Activated naive CD4-positive, alpha-beta T cell treated with anti-CD3 and anti-CD28 coated beads for 36 hours (primary cell): ENCODE measurements at regions not wholly inside any gene's neighbourhood (a gene's known extent, or its start where the extent isn't known, plus 50 kb on each side); places are given as distances from the start of the nearest gene placed in this dataset.

Source experiments
- CTCF ChIA-PET: fragments of 350-600 bp; sonication (Branson Sonifier 250); formaldehyde crosslinking; loops from one replicate; lab custom pipeline; 2021; ENCODE audit warnings: antibody characterized with exemption; lab: Charles Lee
- DNase-seq: peaks from one replicate; pipeline ENCODE4 v3.0.0-alpha.2; 2020
- H3K27ac Mint-ChIP-seq: one replicate; pipeline ENCODE4 v1.8.0; 2021; ENCODE audit warnings: mild to moderate bottlenecking, mixed read lengths
- H3K27me3 Mint-ChIP-seq: one replicate; pipeline ENCODE4 v1.8.0; 2021; ENCODE audit warnings: low read depth, mixed read lengths
- H3K36me3 Mint-ChIP-seq: one replicate; pipeline ENCODE4 v1.8.0; 2021; ENCODE audit warnings: low read depth, mixed read lengths
- H3K4me1 Mint-ChIP-seq: one replicate; pipeline ENCODE4 v1.8.0; 2021; ENCODE audit warnings: low read depth, mixed read lengths
- H3K4me3 Mint-ChIP-seq: one replicate; pipeline ENCODE4 v1.8.0; 2021; ENCODE audit warnings: mild to moderate bottlenecking, moderate library complexity, mixed read lengths
- H3K9me3 Mint-ChIP-seq: one replicate; pipeline ENCODE4 v1.8.0; 2021; ENCODE audit warnings: mixed read lengths
- intact Hi-C: fragments of 100-400 bp; cut with micrococcal nuclease; formaldehyde crosslinking; loops from one replicate; pipeline ENCODE4 v1.15.1; 2023

DNA sequence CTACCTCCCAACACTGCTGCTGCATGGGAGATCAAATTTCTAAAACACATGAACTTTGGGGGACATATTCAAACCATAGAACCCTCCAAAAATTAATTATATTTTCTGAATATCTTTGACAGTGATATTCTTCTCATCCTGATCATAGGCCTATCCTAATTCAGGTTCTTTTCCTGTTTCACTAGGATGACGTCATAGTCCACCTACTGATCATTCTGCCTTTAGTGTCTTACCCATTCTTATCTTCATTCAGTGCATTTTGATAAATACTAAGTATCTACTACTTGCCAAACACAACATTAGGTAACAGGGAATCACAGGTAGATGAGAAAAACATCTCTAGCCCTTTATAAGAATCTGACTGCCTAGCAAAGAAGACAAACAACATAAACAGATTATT is 179.1 kb upstream of the PRLR start:
- no peak for DNase-seq
- Mint-ChIP-seq H3K9me3 (peaks cover 4% of the 10 kb centered on the region), H3K36me3 (no peaks in the 10 kb centered on the region), H3K4me3 (no peak overlapping the region), H3K27ac (no peak overlapping the region), H3K4me1 (no peaks in the 10 kb centered on the region), H3K27me3 (no peaks in the 10 kb centered on the region)
- CTCF ChIA-PET = no interaction called here
- intact Hi-C loops = no loop called here

DNA sequence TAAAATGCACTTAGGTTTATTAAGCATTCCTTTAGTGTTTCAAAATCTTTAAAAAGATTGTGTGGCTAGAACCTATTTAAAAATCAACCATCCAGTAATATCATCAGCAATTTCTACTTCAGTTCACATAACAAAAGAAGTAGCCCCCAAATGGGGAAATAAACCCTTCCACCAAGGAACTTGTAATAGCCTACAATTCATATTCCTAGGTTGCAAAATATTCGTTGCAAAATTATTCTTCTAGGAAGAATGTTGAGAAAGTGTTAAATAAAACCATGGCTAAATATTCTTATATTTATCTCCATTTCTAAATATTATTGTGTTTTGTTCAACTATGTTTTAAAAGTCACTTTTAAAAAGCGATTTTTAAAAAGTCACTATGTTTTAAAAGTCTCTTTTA is 177.9 kb upstream of the PRLR start:
- Mint-ChIP-seq H3K4me3 (no peak overlapping the region), H3K27ac (no peak overlapping the region), H3K27me3 (no peaks in the 10 kb centered on the region), H3K9me3 (peaks cover 4% of the 10 kb centered on the region), H3K36me3 (no peaks in the 10 kb centered on the region), H3K4me1 (no peaks in the 10 kb centered on the region)
- intact Hi-C loops = no loop called here
- DNase-seq = no peak
- CTCF ChIA-PET = interaction anchor here (0.6 kb wide), 1 partner anchor 25 kb away, joined by 5 read pairs; no protein-coding TSS in a partner anchor

DNA sequence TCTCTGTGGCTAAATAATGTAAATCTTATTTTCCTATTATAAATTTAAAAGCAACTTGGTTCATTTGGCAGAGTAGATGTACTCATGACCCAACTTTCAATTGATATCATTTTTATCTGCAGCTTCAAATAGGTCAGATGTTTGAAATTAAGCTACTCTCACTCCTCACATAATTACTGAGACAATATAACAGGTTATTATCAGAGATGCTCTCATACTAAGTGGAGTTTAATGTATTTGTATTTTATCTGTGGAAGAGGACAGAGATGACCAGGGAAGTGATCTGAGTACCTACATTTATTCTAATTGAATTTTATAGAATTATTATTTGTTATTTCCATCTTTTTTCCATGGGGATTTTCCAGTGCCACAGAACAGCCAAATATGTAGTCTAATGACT is 177.4 kb upstream of the PRLR start:
- Mint-ChIP-seq H3K27ac (no peak overlapping the region), H3K4me1 (no peaks in the 10 kb centered on the region), H3K9me3 (peaks cover 2% of the 10 kb centered on the region), H3K4me3 (no peak overlapping the region), H3K36me3 (no peaks in the 10 kb centered on the region), H3K27me3 (no peaks in the 10 kb centered on the region)
- intact Hi-C loops = no loop called here
- CTCF ChIA-PET = no interaction called here
- no peak for DNase-seq

DNA sequence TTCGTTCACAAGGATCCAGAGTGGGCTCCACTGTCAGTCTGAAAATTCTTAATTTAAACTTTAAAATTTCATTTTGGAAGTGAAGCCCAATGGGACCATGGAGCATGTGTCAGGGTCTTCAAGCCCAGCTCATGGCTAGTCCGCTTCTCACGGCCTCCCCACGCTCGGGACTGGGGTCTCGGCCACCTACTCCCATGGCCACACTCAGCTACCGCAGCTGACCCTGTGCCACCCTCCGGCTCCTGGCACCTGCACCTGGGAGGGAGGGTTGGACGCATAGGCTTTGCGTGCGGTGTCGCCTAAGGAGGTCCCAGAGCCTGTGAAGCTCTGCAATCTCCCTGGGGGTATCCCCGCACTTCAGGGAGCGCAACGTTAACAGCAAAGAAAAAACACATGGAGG is 175.7 kb upstream of the PRLR start:
- intact Hi-C loops = no loop called here
- Mint-ChIP-seq H3K4me1 (no peaks in the 10 kb centered on the region), H3K27ac (no peak overlapping the region), H3K27me3 (no peaks in the 10 kb centered on the region), H3K4me3 (no peak overlapping the region), H3K36me3 (no peaks in the 10 kb centered on the region), H3K9me3 (peaks cover 2% of the 10 kb centered on the region)
- no peak for DNase-seq
- CTCF ChIA-PET = no interaction called here

DNA sequence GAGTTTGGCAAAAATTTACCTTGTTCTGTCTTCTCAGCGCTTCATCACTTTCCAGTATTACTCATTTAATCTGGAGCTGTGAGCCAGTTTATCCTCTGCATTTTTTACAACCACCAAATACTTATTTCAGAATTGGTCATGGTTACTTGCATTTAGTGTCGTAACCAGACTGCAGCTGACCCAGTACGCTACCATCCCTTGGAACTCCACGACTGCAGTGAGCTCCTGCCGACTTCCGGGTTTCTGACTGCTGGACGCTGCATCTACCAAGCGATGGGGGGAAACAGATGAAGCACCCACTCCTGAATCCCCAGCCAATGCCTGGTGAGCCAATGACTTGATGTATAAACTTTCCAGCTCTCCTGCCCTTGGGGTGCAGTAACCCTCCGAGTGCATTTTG is 174.4 kb upstream of the PRLR start:
- Mint-ChIP-seq H3K9me3 (peaks cover 4% of the 10 kb centered on the region), H3K4me3 (no peak overlapping the region), H3K27ac (no peak overlapping the region), H3K36me3 (no peaks in the 10 kb centered on the region), H3K27me3 (no peaks in the 10 kb centered on the region), H3K4me1 (no peaks in the 10 kb centered on the region)
- CTCF ChIA-PET = no interaction called here
- intact Hi-C loops = no loop called here
- DNase-seq = no peak

DNA sequence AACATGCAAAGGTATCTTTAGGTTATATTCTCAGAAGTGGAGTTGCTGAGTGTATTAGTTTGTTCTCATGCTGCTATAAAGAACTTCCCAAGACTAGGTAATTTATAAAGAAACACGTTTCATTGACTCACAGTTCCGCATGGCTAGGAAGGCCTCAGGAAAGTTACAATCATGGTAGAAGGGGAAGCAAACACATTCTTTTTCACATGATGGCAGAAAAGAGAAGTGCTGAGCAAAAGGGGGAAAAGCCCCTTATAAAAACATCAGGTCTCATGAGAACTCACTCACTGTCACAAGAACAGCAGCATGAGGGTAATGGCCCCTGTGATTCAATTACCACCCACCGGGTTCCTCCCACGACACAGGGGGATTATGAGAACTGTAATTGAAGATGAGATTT is 163.6 kb upstream of the PRLR start:
- no peaks in the 10 kb centered on the region for H3K36me3 Mint-ChIP-seq
- peaks cover 8% of the 10 kb centered on the region for H3K9me3 Mint-ChIP-seq
- no peak overlapping the region for H3K27ac Mint-ChIP-seq
- peaks cover 6% of the 10 kb centered on the region for H3K27me3 Mint-ChIP-seq
- intact Hi-C loops = no loop called here
- no peaks in the 10 kb centered on the region for H3K4me1 Mint-ChIP-seq
- CTCF ChIA-PET = no interaction called here
- H3K4me3 Mint-ChIP-seq = no peak overlapping the region
- DNase-seq = no peak

DNA sequence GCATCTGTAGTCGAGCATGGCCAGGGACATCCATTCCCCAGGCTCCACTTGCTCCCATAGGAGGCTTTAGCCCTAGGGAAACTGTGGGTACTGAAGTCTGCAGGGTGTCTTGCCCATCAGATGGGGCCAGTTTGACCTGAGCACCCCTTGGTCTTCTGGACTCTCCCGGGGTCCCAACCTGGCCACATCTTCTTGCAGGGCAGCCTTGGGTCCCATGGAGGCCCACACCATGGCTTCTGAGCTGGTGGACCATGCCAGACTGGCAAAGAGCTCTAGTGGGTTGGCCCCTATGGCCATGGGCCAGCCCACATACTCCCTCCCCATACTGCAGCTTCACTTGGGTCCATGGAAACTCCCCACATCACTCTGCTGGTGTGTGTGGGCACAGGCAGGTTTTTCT is 154.4 kb upstream of the PRLR start:
- H3K36me3 Mint-ChIP-seq = no peaks in the 10 kb centered on the region
- CTCF ChIA-PET = no interaction called here
- H3K4me3 Mint-ChIP-seq = no peak overlapping the region
- intact Hi-C loops = no loop called here
- H3K27ac Mint-ChIP-seq = no peak overlapping the region
- H3K9me3 Mint-ChIP-seq = no peaks in the 10 kb centered on the region
- no peaks in the 10 kb centered on the region for H3K4me1 Mint-ChIP-seq
- H3K27me3 Mint-ChIP-seq = peaks cover 4% of the 10 kb centered on the region
- DNase-seq = no peak

DNA sequence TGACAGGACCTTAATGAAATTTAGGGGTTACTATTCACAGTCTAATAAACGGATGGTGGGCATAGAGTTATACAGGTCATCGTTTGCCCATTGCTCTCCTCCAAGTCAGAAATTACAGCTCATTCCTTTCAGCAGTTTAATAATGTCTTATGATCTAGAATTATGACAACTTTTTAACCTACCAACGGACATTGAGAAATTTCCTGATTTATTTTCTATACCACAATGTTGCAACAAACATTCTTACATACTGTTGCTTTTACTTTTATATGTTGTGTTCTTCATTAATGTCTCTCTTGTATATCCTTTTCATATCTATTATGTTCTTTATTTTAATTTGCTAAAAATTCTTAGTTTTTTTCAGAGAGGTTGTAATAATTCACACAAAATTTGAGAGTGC is 152.8 kb upstream of the PRLR start:
- CTCF ChIA-PET = no interaction called here
- no peak for DNase-seq

DNA sequence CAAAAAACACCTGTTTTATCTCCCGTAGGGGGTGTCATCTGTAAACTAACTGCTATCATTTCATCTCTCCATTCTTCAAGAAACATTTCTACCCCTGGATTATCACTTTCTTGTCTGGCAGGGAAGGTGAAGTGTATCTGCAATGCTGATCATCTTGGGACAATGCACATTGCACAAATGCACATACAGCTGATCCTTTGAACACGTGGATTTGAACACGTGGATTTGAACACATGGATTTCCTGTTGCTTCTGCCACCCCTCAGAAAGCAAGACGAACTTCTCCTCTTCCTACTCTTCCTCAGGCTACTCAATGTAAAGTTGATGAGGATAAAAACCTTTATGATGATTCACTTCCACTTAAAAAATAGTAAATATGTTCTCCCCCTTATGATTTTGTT is 147.4 kb upstream of the PRLR start:
- Mint-ChIP-seq H3K9me3 (no peaks in the 10 kb centered on the region), H3K27me3 (peaks cover 11% of the 10 kb centered on the region), H3K4me1 (no peaks in the 10 kb centered on the region), H3K4me3 (no peak overlapping the region), H3K27ac (no peak overlapping the region), H3K36me3 (no peaks in the 10 kb centered on the region)
- CTCF ChIA-PET = interaction anchor here (0.6 kb wide), 1 partner anchor 23 kb away, joined by 4 read pairs; no protein-coding TSS in a partner anchor
- no peak for DNase-seq
- intact Hi-C loops = no loop called here

More for the DNA sequence above, 152.8 kb upstream of the PRLR start:
- Mint-ChIP-seq H3K36me3 (no peaks in the 10 kb centered on the region), H3K9me3 (no peaks in the 10 kb centered on the region), H3K27ac (no peak overlapping the region), H3K27me3 (peaks cover 6% of the 10 kb centered on the region), H3K4me1 (no peaks in the 10 kb centered on the region), H3K4me3 (no peak overlapping the region)
- intact Hi-C loops = no loop called here

DNA sequence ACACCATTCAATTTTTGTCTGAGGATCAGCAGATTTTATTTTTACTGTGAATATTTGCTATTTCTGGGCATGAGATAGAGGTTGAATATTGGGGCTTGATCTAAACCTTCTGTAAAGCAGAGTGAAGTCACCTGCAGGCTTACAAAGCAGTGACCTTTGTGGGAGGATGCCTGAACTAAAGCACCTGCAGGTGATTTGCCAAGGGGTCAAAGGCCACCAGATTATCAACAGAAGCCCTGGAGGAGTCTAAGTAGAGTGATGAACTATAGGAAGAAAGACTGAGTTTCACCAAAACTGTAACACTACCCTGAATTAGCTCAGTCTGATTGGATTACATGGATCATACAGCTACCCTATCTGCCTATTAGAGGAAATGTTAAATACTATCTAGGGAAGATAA is 144.3 kb upstream of the PRLR start:
- CTCF ChIA-PET = no interaction called here
- no peak for DNase-seq
- H3K4me1 Mint-ChIP-seq = no peaks in the 10 kb centered on the region
- H3K4me3 Mint-ChIP-seq = no peak overlapping the region
- no peaks in the 10 kb centered on the region for H3K9me3 Mint-ChIP-seq
- H3K27me3 Mint-ChIP-seq = peaks cover 14% of the 10 kb centered on the region
- no peaks in the 10 kb centered on the region for H3K36me3 Mint-ChIP-seq
- no peak overlapping the region for H3K27ac Mint-ChIP-seq
- intact Hi-C loops = no loop called here

DNA sequence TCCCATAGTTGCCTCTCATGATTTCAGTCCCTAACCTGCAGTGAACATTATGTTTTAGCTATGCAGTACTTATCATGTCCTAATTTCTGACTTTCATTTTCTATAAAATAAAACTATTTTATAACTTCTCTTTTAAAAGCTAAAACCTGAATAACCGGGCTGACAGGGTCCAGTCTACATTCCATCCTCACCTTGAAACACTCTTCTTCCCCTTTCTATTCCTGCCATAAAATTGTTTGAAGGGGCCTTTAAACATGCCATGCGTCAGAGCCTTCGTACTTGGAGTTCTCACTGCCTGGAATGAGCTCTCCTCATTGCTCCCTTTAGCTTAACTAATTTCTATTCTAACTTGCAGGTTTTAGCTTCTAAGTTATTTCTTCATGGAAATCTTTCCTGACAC is 143.0 kb upstream of the PRLR start:
- no peaks in the 10 kb centered on the region for H3K4me1 Mint-ChIP-seq
- CTCF ChIA-PET = interaction anchor here (0.9 kb wide), 1 partner anchor 558 kb away, joined by 3 read pairs; no protein-coding TSS in a partner anchor
- no peak overlapping the region for H3K27ac Mint-ChIP-seq
- H3K27me3 Mint-ChIP-seq = peaks cover 14% of the 10 kb centered on the region
- no peak overlapping the region for H3K4me3 Mint-ChIP-seq
- H3K9me3 Mint-ChIP-seq = no peaks in the 10 kb centered on the region
- intact Hi-C loops = no loop called here
- H3K36me3 Mint-ChIP-seq = no peaks in the 10 kb centered on the region
- no peak for DNase-seq

DNA sequence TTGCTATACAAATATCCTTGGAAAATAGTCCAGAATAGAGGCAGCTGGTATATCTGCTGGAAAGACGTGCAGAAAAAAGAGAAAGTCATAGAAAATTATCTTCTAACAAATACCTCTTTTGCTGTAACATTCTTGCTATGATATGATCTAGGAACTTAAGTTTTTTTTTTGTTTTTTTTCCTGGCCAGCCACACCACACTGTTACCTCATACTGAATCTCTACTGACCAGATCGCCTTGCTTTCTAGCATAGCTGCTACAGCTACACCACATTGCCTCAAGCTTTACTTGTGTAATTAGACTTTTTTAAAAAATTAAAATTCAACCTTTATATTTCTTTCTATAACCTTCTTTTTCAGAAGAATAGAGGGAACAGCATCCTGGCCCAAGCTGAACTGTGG is 142.2 kb upstream of the PRLR start:
- CTCF ChIA-PET = interaction anchor here (0.9 kb wide), 1 partner anchor 559 kb away, joined by 3 read pairs; no protein-coding TSS in a partner anchor
- peaks cover 12% of the 10 kb centered on the region for H3K27me3 Mint-ChIP-seq
- no peak overlapping the region for H3K27ac Mint-ChIP-seq
- no peaks in the 10 kb centered on the region for H3K9me3 Mint-ChIP-seq
- no peaks in the 10 kb centered on the region for H3K4me1 Mint-ChIP-seq
- no peak for DNase-seq
- no peak overlapping the region for H3K4me3 Mint-ChIP-seq
- no peaks in the 10 kb centered on the region for H3K36me3 Mint-ChIP-seq
- intact Hi-C loops = no loop called here

DNA sequence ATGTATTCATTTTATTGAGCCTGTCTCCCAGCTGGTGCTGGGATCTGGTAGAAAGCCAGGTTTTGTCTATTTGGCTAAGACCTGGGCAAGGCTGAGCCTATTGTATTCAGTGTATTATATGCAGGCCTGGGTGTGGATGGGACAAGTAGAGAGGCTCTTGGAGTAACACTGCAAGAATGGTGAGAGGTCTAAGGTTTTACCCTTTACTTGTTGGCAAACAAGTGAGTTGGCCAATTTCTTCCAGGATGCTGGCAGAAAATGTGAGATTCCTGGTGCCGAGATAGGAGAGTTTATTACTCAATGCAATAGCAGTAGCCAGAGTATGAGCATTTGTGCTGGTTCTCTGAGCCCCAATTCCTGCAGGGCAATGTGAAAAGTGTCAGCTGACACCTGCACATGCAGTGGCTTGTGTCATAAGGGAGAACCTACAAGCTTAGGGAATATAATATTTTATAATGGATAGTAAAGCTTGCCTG is 141.7 kb upstream of the PRLR start:
- H3K9me3 Mint-ChIP-seq = no peaks in the 10 kb centered on the region
- no peak overlapping the region for H3K4me3 Mint-ChIP-seq
- CTCF ChIA-PET = no interaction called here
- peaks cover 11% of the 10 kb centered on the region for H3K27me3 Mint-ChIP-seq
- H3K36me3 Mint-ChIP-seq = no peaks in the 10 kb centered on the region
- H3K4me1 Mint-ChIP-seq = no peaks in the 10 kb centered on the region
- H3K27ac Mint-ChIP-seq = no peak overlapping the region
- DNase-seq = no peak
- intact Hi-C loops = no loop called here

DNA sequence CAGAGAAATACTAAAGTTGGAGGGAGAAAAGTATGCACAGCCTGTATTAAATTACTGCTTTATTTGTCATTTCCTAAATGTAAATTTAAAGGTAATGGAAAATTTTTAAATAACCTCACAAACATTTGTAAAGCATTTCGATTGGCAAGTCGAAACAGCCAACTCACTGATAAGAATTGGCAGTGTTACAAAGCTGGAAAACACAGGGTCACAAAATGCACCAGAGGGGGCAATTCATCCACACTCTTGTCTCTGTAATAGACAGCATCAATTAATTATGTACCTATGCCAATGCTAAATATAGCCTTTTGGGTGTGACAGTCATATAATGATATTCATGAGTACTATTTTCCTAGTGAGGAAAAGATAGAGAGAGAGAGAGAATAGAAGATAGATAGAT is 140.6 kb upstream of the PRLR start:
- H3K9me3 Mint-ChIP-seq = no peaks in the 10 kb centered on the region
- no peaks in the 10 kb centered on the region for H3K36me3 Mint-ChIP-seq
- CTCF ChIA-PET = no interaction called here
- no peaks in the 10 kb centered on the region for H3K4me1 Mint-ChIP-seq
- H3K27ac Mint-ChIP-seq = no peak overlapping the region
- intact Hi-C loops = no loop called here
- peaks cover 7% of the 10 kb centered on the region for H3K27me3 Mint-ChIP-seq
- no peak overlapping the region for H3K4me3 Mint-ChIP-seq
- no peak for DNase-seq
